HG03045 (cell line): ENCODE measurements at regions not wholly inside any gene's neighbourhood (a gene's known extent, or its start where the extent isn't known, plus 50 kb on each side); places are given as distances from the start of the nearest gene placed in this dataset.

Experiments used
- ATAC-seq: cut with Tn5 transposase; IDR thresholded peaks from one replicate; pipeline ENCODE4 v1.9.1; 2021; ENCODE audit warnings: mild to moderate bottlenecking, moderate library complexity; ENCODE audit not compliant: unreplicated experiment

DNA sequence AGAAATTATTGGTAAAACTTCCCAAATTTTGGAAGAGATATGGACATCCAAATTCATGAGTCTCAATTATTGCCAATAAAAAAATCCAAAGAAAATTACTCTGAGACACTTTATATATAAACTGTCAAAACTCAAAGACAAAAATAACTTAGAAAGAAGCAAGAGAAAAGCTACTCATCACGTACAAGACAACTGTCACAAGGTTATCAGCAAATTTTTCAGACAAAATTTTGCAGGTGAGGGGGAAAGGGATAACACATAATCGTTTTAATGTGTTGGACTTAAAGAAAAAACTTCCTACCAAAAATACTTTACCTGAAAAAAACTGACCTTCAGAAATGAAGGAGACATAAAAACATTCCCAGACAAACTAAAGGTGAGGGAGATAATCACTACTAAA lies 272.5 kb downstream of the THBS2 start:
- ATAC-seq: no peak

- no peak for ATAC-seq
Measured at GRCh38 chr6:168979254-168979653, 274.4 kb downstream of the THBS2 start.

GRCh38 chr6:168972128-168972527 lies 281.5 kb downstream of the THBS2 start:
- ATAC-seq: no peak

DNA sequence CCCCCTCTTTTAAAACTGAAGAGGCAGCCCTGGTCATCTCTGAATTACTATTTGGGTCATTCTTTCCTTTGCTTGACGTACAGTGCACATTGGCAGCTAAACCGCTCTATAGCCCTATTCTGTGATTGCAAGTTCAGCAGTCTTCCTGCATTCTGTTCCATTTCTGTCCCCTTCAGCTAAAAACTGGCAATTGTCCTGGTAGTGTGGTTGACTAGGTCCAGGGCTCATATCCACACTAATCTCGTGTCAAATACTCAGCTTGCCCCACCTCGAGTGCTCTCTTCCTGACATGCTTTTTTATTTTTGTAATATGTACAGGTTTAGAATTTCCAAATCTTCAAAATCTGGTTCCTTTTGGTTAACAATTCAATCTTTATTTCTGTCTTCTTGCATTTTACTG lies 282.1 kb downstream of the THBS2 start:
- no peak for ATAC-seq

DNA sequence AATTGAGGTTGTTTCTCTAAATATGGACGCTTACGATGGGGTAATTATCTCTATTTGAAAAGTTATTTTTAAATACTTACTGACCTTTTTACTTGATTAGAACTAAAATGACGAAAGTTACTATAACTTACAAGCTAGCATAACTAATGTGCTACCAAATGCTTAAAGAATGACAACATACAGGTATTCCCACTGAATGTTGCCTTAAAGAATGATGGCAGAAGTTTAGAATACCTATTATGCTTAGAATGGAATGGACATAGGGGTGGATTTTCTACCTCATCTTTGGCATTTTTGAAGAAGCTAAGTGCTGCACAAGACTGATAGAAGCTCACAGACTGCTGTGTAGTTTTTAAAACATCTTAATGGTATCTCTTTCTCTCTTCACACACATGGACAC lies 284.8 kb downstream of the THBS2 start:
- no peak for ATAC-seq

- no peak for ATAC-seq
Measured at GRCh38 chr6:168968228-168968627, 285.4 kb downstream of the THBS2 start.

DNA sequence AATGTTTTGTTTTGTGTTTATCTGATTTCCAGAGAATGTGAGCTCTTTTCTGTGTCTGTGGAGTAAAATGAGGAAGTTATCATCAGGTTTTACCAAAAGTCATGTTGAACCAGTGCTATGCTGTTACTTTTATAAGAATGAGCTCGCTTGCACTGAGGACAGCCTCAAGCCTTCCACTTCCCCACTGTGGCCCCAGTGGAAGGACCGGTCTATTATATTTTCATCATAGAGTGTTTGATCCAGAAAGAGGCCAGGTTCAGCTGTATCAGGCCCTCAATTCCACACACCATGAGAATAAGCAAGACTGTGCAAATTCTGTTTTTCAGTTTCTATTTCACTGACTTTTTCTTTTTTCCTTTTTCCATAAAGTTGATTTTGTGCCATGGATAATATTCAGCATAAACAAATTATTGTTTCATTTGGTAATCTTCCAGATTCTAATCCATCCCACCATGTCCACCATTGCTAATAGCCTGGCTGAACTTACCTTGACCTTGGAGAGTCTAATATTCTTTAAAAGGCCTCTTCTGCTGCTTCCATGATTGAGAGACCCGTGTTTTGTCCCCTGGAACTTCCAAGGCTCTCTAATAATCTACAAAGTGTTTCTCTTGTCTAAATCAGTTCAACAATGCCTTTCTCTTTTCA lies 286.2 kb downstream of the THBS2 start:
- no peak for ATAC-seq

DNA sequence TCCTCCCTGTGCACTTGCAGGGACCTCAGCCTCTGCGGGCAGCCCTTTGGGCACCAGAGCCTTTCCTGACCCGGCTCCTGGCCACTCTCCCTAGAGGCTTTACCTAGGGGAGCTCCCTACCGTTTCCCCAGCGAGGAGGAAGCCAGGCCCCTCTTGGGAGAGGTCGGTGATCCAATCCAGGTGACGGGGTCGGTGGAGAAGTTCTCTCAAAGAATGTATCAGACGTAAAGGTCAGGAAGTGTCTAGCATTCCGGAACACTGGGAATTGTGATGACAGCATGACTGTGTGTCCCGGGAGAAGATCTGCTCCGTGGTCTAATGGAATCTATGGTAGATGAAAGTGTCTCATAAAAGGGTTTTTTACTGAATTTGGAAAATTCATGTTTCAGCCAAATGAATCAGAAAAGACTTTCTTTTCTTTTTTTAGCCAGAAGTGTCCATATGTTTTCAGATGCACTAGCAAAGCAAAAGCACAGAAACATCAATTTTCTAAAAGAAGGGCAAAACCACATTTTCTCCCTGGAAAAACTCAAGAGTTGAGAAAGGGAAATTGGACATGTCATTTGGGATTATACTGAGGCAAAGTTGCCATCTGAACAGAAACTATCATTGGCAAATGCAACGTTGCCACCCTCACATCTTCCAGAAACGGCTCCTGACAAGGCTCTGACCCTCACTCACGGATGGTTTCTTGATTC lies 289.4 kb downstream of the THBS2 start:
- ATAC-seq: no peak

- ATAC-seq: no peak
Measured at GRCh38 chr6:168962886-168963285, 290.8 kb downstream of the THBS2 start.

GRCh38 chr6:168961264-168961656 lies 292.4 kb downstream of the THBS2 start:
- ATAC-seq: no peak

GRCh38 chr6:168960551-168961263 lies 292.9 kb downstream of the THBS2 start:
- ATAC-seq: no peak

DNA sequence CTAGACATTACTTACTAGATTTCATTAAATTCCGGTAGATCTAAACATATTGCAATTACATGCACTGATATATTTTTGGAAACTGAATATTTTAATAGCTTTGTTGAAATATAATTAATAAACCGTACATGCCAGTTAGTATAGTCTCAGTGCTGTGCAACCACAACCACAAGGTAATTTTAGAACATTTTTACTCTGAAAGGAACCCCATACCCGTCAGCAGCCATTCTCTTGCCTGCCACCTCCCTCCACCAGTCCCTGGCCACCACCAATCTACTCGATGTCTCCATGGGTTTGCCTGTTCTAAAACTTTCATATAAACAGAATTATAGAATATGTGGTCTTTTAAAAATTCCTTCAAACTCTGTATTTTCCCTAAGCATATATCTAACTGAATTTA lies 293.9 kb downstream of the THBS2 start:
- no peak for ATAC-seq

DNA sequence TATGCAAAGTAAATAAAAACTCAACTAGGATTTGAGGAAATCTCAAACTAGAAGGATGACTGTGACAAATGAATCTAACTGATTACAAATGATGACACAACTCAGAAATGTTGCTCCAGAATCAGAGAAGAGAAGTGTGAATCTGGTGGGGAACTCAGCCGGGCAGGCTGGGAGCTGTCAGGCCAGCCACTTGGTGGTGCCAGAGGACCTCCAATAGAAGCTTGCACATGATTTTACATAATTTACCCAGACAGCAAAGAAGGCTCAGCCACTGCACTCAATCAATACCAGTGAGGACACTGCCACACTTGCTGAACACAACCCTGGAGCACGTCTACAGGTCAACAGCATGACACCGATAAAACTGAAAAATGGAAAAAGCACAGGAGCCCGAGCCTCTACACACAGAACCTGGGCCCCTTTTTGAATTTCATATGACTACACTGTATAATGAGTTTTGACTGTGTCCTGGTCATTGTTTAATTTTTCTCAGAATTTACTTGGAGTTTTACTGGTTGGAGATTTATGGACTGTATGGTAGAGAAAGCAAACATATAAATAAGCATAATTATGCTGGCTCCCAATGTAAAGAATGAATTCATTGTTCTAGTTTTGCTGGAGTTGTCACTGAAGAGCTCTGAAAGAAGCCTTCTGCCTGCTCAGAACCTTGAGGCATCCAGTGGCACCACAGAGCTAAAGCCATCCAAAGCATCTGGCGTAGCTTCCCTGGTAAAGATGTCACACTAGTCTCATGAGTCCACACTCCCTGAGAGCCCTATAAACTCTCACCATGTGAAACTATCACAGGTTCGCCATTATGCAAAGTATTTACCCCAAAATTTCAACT lies 296.5 kb downstream of the THBS2 start:
- ATAC-seq: peak; percentile 69

- ATAC-seq: no peak
Measured at GRCh38 chr6:168956141-168956838, 297.4 kb downstream of the THBS2 start.

- ATAC-seq: no peak
Measured at GRCh38 chr6:168953461-168953860, 300.2 kb downstream of the THBS2 start.

- no peak for ATAC-seq
Measured at GRCh38 chr6:168951217-168951616, 302.4 kb downstream of the THBS2 start.

DNA sequence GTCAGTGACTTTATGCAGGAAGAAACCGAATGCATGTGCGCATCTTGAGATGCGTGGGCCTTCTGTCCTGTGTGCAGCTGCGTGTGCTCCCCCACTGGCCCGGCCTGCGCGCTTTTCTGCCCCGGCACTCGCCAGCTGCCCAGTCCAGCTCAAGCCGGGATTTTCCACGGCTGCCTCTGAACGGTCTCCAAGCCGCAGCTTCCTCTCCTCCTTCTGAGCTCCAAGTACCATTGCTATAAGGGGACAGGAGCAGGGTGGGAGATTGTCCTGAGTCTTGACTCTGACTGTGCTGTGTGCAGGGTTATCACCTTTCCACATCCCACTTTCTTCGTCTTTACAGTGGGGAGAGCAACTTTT lies 302.8 kb downstream of the THBS2 start:
- no peak for ATAC-seq

- no peak for ATAC-seq
Measured at GRCh38 chr6:168949981-168950857, 303.4 kb downstream of the THBS2 start.

DNA sequence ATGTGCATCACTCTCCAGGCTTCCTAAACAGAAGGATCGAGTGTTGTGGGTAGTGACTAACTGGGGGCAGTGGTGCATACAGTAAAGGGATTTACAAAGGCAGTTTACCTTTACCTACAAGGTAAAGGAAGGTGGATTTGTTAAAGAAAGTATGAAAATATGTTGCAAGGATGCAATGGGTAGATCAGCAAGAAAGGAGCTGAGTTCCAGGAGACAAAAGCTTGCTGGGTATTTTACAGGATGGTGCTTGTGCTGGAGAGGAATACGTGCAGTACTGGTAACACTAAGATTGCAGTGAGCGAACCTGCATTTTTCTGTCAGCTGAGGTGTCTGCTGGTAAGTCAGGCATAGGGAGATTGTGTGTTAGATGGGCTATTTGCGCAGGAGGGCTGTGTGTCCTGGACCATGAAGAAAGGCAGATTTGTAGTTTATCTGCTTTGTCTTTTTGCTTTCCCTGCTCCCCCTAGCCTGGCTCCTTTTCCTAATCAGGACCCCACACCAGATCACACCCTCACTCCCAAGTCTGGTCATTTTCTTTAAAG lies 304.6 kb downstream of the THBS2 start:
- ATAC-seq: no peak
